Stimulated activated CD4-positive, alpha-beta T cell treated with anti-CD3 and anti-CD28 coated beads, Interleukin-1b, Interleukin-23, amount 100 ng/mL, for 48 hours (primary cell): ENCODE measurements at regions not wholly inside any gene's neighbourhood (a gene's known extent, or its start where the extent isn't known, plus 50 kb on each side); places are given as distances from the start of the nearest gene placed in this dataset.

Source experiments
- DNase-seq: peaks from one replicate; pipeline ENCODE4 v3.0.0-alpha.2; 2020

GRCh38 chr18:22628795-22629510, 211.2 kb upstream of the CTAGE1 start:
- no peak for DNase-seq

- DNase-seq: no peak
Measured at GRCh38 chr18:22630980-22631379, 213.3 kb upstream of the CTAGE1 start.

GRCh38 chr18:22632191-22632590, 214.5 kb upstream of the CTAGE1 start:
- DNase-seq: no peak

GRCh38 chr18:22634464-22634863, 216.7 kb upstream of the CTAGE1 start:
- DNase-seq: no peak

- no peak for DNase-seq
Measured at GRCh38 chr18:22637787-22638186, 220.1 kb upstream of the CTAGE1 start.

GRCh38 chr18:22639026-22639463, 221.3 kb upstream of the CTAGE1 start:
- DNase-seq: no peak

GRCh38 chr18:22639561-22639960, 221.8 kb upstream of the CTAGE1 start:
- DNase-seq: no peak

- DNase-seq: no peak
Measured at GRCh38 chr18:22640281-22640842, 222.6 kb upstream of the CTAGE1 start.

- no peak for DNase-seq
Measured at GRCh38 chr18:22641958-22642357, 224.2 kb upstream of the CTAGE1 start.

- no peak for DNase-seq
Measured at GRCh38 chr18:22643731-22644130, 226.0 kb upstream of the CTAGE1 start.

GRCh38 chr18:22650247-22650646, 232.5 kb upstream of the CTAGE1 start:
- no peak for DNase-seq

GRCh38 chr18:22657619-22658018, 239.9 kb upstream of the CTAGE1 start:
- DNase-seq: no peak

GRCh38 chr18:22658318-22658717, 240.6 kb upstream of the CTAGE1 start:
- DNase-seq: no peak

- DNase-seq: no peak
Measured at GRCh38 chr18:22663378-22663777, 245.7 kb upstream of the CTAGE1 start.

GRCh38 chr18:22666411-22666940, 248.8 kb upstream of the CTAGE1 start:
- DNase-seq: no peak

GRCh38 chr18:22667156-22667555, 249.4 kb upstream of the CTAGE1 start:
- DNase-seq: no peak

- no peak for DNase-seq
Measured at GRCh38 chr18:22667616-22668422, 250.1 kb upstream of the CTAGE1 start.

GRCh38 chr18:22668496-22668895, 250.8 kb upstream of the CTAGE1 start:
- no peak for DNase-seq

GRCh38 chr18:22670914-22671313, 253.2 kb upstream of the CTAGE1 start:
- DNase-seq: no peak

GRCh38 chr18:22673182-22673862, 255.6 kb upstream of the CTAGE1 start:
- no peak for DNase-seq

- DNase-seq: no peak
Measured at GRCh38 chr18:22674272-22674671, 256.6 kb upstream of the CTAGE1 start.

GRCh38 chr18:22675006-22675405, 257.3 kb upstream of the CTAGE1 start:
- DNase-seq: no peak

- DNase-seq: no peak
Measured at GRCh38 chr18:22676423-22676822, 256.7 kb upstream of the RBBP8 start.
